Kidney tubule cell (primary cell): ENCODE measurements at regions not wholly inside any gene's neighbourhood (a gene's known extent, or its start where the extent isn't known, plus 50 kb on each side); places are given as distances from the start of the nearest gene placed in this dataset.

Experiments used
- DNase-seq: peaks from one replicate; pipeline ENCODE4 v3.0.0-alpha.2; 2018; ENCODE audit warnings: low spot score

- DNase-seq, result no peak
Observed at GRCh38 chr9:90408659-90409058, 234.0 kb downstream of the DIRAS2 start.

- DNase-seq, result no peak
Observed at GRCh38 chr9:90419221-90419851, 223.3 kb downstream of the DIRAS2 start.

- DNase-seq, result no peak
Observed at GRCh38 chr9:90420211-90420610, 222.4 kb downstream of the DIRAS2 start.

GRCh38 chr9:90420768-90421513 lies 221.7 kb downstream of the DIRAS2 start:
- peak; percentile 11 for DNase-seq

- DNase-seq, result no peak
Observed at GRCh38 chr9:90421786-90422185, 220.8 kb downstream of the DIRAS2 start.

GRCh38 chr9:90423661-90424193 lies 218.9 kb downstream of the DIRAS2 start:
- peak; percentile 72 for DNase-seq

GRCh38 chr9:90428517-90428916 lies 214.1 kb downstream of the DIRAS2 start:
- DNase-seq, result no peak

- DNase-seq, result peak; percentile 70
Observed at GRCh38 chr9:90432951-90433350, 209.7 kb downstream of the DIRAS2 start.

GRCh38 chr9:90433398-90433941 lies 209.2 kb downstream of the DIRAS2 start:
- DNase-seq, result peak; percentile 100

- DNase-seq, result peak; percentile 99
Observed at GRCh38 chr9:90441814-90442213, 200.8 kb downstream of the DIRAS2 start.

- no peak for DNase-seq
Observed at GRCh38 chr9:90442723-90443122, 199.9 kb downstream of the DIRAS2 start.

- DNase-seq, result no peak
Observed at GRCh38 chr9:90444609-90445204, 197.9 kb downstream of the DIRAS2 start.

- peak; percentile 48 for DNase-seq
Observed at GRCh38 chr9:90445391-90445790, 197.2 kb downstream of the DIRAS2 start.

GRCh38 chr9:90446200-90446948 lies 196.2 kb downstream of the DIRAS2 start:
- no peak for DNase-seq

GRCh38 chr9:90447773-90448172 lies 194.9 kb downstream of the DIRAS2 start:
- DNase-seq, result no peak

- DNase-seq, result peak; percentile 76
Observed at GRCh38 chr9:90449213-90449925, 193.3 kb downstream of the DIRAS2 start.

- peak; percentile 11 for DNase-seq
Observed at GRCh38 chr9:90451804-90452203, 190.8 kb downstream of the DIRAS2 start.

GRCh38 chr9:90455316-90455715 lies 187.3 kb downstream of the DIRAS2 start:
- DNase-seq, result no peak

- DNase-seq, result peak; percentile 20
Observed at GRCh38 chr9:90457386-90458190, 185.0 kb downstream of the DIRAS2 start.

GRCh38 chr9:90458485-90458884 lies 184.1 kb downstream of the DIRAS2 start:
- peak; percentile 78 for DNase-seq
